HCT116 (cell line): ENCODE measurements at regions not wholly inside any gene's neighbourhood (a gene's known extent, or its start where the extent isn't known, plus 50 kb on each side); places are given as distances from the start of the nearest gene placed in this dataset.

Source experiments
- ATAC-seq: fragments of 200-7000 bp; cut with Tn5 transposase; 2 replicates; pipeline ENCODE4 v1.9.1; 2020; ENCODE audit warnings: mild to moderate bottlenecking, moderate library complexity
- BruUV-seq: library from RNA; stranded (reverse); fragments of 400-500 nt; replicated peaks from 2 replicates; lab custom pipeline; 2021; lab: Mats Ljungman, UMichigan
- CTCF ChIA-PET: fragments of 300-600 bp; sonication (Branson Sonifier 250); formaldehyde crosslinking; loops from one replicate; lab custom pipeline; 2021; ENCODE audit warnings: antibody characterized with exemption; lab: Charles Lee
- POLR2A ChIA-PET: fragments of 300-600, 350-600 bp; sonication (Branson Sonifier 250); formaldehyde crosslinking; loops from one replicate; lab custom pipeline; 2021; ENCODE audit warnings: antibody characterized with exemption; lab: Charles Lee
- RAD21 ChIA-PET, 2 experiments: fragments of 300-600 bp; sonication (Branson Sonifier 250); formaldehyde crosslinking; loops; one replicate each; lab custom pipeline; 2023; ENCODE audit warnings: low total read pairs in 2 of 2; ENCODE audit not compliant: uncharacterized antibody in 2 of 2, unreplicated experiment in 2 of 2, low non-redundant PET in 1 of 2; lab: Charles Lee
- DNase-seq: peaks from one replicate; pipeline ENCODE4 v3.0.0-alpha.2; 2010; ENCODE audit warnings: low read depth, low spot score
- H2AFZ ChIP-seq: fragments of 200-600 bp; shearing (Covaris generic), sonication (generic); 2 replicates; pipeline ENCODE4 v1.6.1; 2017; ENCODE audit warnings: low read depth, mixed run types, mixed read lengths, antibody characterized with exemption, low read length; ENCODE audit not compliant: poor library complexity, severe bottlenecking
- H3K27ac ChIP-seq: 2 replicates; pipeline ENCODE4 v1.5.1; 2012; ENCODE audit warnings: low read depth, low read length
- H3K27me3 ChIP-seq: fragments of 200-600 bp; sonication (generic); 2 replicates; pipeline ENCODE4 v1.6.1; 2016; ENCODE audit warnings: mixed run types, low read length, mixed read lengths; ENCODE audit not compliant: insufficient read depth
- H3K36me3 ChIP-seq, 2 experiments: fragments of 200-500 bp in 1 of 2; fragments of 200-600 bp in 1 of 2; sonication (Bioruptor generic) in 1 of 2; sonication (generic) in 1 of 2; 2 replicates each; pipeline versions ENCODE4 v1.5.1 to v1.6.1; 2014 to 2016; ENCODE audit warnings: low read length in 2 of 2, inconsistent platforms in 1 of 2, mixed read lengths in 1 of 2, mixed run types in 1 of 2; ENCODE audit not compliant: insufficient read depth in 2 of 2, control insufficient read depth in 1 of 2
- H3K4me1 ChIP-seq, 2 experiments: fragments of 200-600 bp in 1 of 2; sonication (generic) in 1 of 2; 2 replicates each; pipeline versions ENCODE4 v1.5.1 to v1.6.1; 2012 to 2017; ENCODE audit warnings: low read length in 2 of 2, inconsistent platforms in 1 of 2, mild to moderate bottlenecking in 1 of 2, mixed read lengths in 1 of 2, mixed run types in 1 of 2, moderate library complexity in 1 of 2; ENCODE audit not compliant: insufficient read depth in 2 of 2, control insufficient read depth in 1 of 2
- H3K4me2 ChIP-seq: fragments of 200-600 bp; sonication (generic); 2 replicates; pipeline ENCODE4 v1.6.1; 2017; ENCODE audit warnings: mixed run types, low read length, mixed read lengths
- H3K4me3 ChIP-seq, 2 experiments: fragments of 200-600 bp in 1 of 2; sonication (generic) in 1 of 2; replicated peaks in 1 of 2; 2 replicates each; pipeline ENCODE4 v1.5.1; 2011 to 2016; ENCODE audit warnings: low read length in 2 of 2, control low read depth in 1 of 2, low read depth in 1 of 2, mild to moderate bottlenecking in 1 of 2, mixed read lengths in 1 of 2, mixed run types in 1 of 2
- H3K79me2 ChIP-seq: fragments of 200-600 bp; sonication (generic); 2 replicates; pipeline ENCODE4 v1.6.1; 2017; ENCODE audit warnings: mild to moderate bottlenecking, mixed run types, low read length, moderate library complexity, mixed read lengths; ENCODE audit not compliant: insufficient read depth
- H3K9ac ChIP-seq: fragments of 200-600 bp; sonication (generic); 2 replicates; pipeline ENCODE4 v1.6.1; 2016; ENCODE audit warnings: low read length, mixed read lengths
- H3K9me2 ChIP-seq: fragments of 200-600 bp; sonication (generic), shearing (Covaris generic); 2 replicates; pipeline ENCODE4 v1.6.1; 2017; ENCODE audit warnings: mixed run types, mild to moderate bottlenecking, moderate library complexity; ENCODE audit not compliant: insufficient read depth
- H3K9me3 ChIP-seq, 2 experiments: fragments of 200-500 bp in 1 of 2; fragments of 200-600 bp in 1 of 2; sonication (Bioruptor generic) in 1 of 2; sonication (generic) in 1 of 2; 2 replicates each; pipeline ENCODE4 v1.6.1; 2014 to 2017; ENCODE audit warnings: low read length in 2 of 2, mixed read lengths in 2 of 2, inconsistent platforms in 1 of 2, low read depth in 1 of 2, mild to moderate bottlenecking in 1 of 2, mixed run types in 1 of 2, moderate library complexity in 1 of 2; ENCODE audit not compliant: control insufficient read depth in 1 of 2, insufficient read depth in 1 of 2
- H4K20me1 ChIP-seq: fragments of 200-600 bp; sonication (generic), shearing (Covaris generic); 2 replicates; pipeline ENCODE4 v1.6.1; 2017; ENCODE audit warnings: mixed run types, mild to moderate bottlenecking, moderate library complexity; ENCODE audit not compliant: insufficient read depth
- FOSL1 ChIP-seq: IDR thresholded peaks from 2 replicates; pipeline ENCODE4 v1.6.1; 2012; ENCODE audit warnings: low read depth
- SIN3A ChIP-seq: IDR thresholded peaks from 2 replicates; pipeline ENCODE4 v1.6.1; 2012; ENCODE audit warnings: low read depth
- YY1 ChIP-seq: IDR thresholded peaks from 2 replicates; pipeline ENCODE4 v1.6.1; 2011; ENCODE audit warnings: low read length, low read depth, moderate library complexity, mild to moderate bottlenecking; ENCODE audit not compliant: insufficient replicate concordance; ENCODE audit errors: extremely low read depth
- intact Hi-C: fragments of 100-400 bp; cut with micrococcal nuclease; formaldehyde crosslinking; loops from 2 replicates; pipeline ENCODE4 v1.10.0; 2022
- TF ChIP-seq, protein P1 (sequence below): IDR thresholded peaks from 2 replicates; pipeline ENCODE4 v1.6.1; 2011; ENCODE audit warnings: mild to moderate bottlenecking, low read length, moderate library complexity; ENCODE audit not compliant: insufficient replicate concordance; ENCODE audit errors: extremely low read depth
- TF ChIP-seq, protein P2 (sequence below): IDR thresholded peaks from 2 replicates; pipeline ENCODE4 v1.6.1; 2012; ENCODE audit warnings: low read depth
- TF ChIP-seq, protein P3 (sequence below): IDR thresholded peaks from 2 replicates; pipeline ENCODE4 v1.6.1; 2012
- TF ChIP-seq, protein P4 (sequence below): IDR thresholded peaks from 2 replicates; pipeline ENCODE4 v1.6.1; 2012

DNA sequence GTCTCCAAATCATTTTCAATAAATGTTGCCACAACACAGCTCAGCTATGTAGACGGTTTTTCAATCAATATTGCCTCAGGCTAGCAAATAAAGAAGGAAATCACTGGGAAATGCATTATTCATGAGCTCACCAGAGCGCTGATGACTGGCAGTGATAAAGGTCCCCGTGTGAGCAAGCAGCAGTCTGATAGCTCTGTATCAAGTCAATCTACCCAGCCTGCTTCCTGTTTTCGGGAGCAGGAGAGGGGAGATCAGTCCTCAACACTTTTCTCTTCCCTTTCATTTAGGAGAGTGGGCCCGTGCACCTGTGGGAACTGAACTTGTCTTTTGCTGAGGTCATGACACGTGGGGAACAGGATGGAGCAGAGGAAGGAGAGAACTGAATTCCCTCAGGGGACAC, 253.9 kb upstream of the SIX2 start:
- BruUV-seq = no TSS peak
- ATAC-seq (no peak), DNase-seq (no peak)
- POLR2A ChIA-PET = no interaction called here
- CTCF ChIA-PET = no interaction called here
- H2AFZ ChIP-seq = no peak overlapping the region
- H3K9me2 ChIP-seq = no peaks in the 10 kb centered on the region
- no peak overlapping the region for H3K27ac ChIP-seq
- no peaks in the 10 kb centered on the region for H3K36me3 ChIP-seq
- no peak overlapping the region for H3K4me2 ChIP-seq
- H3K9ac ChIP-seq = no peak overlapping the region
- intact Hi-C loops = no loop called here
- H3K27me3 ChIP-seq = no peaks in the 10 kb centered on the region; the same call in 1 of the 2 replicates
- no peaks in the 10 kb centered on the region for H4K20me1 ChIP-seq
- H3K79me2 ChIP-seq = no peaks in the 10 kb centered on the region
- H3K4me3 ChIP-seq = no peak overlapping the region
- H3K4me1 ChIP-seq = no peaks in the 10 kb centered on the region
- RAD21 ChIA-PET = no interaction called here
- no peaks in the 10 kb centered on the region for H3K9me3 ChIP-seq
- no peak for TF ChIP-seq FOSL1

DNA sequence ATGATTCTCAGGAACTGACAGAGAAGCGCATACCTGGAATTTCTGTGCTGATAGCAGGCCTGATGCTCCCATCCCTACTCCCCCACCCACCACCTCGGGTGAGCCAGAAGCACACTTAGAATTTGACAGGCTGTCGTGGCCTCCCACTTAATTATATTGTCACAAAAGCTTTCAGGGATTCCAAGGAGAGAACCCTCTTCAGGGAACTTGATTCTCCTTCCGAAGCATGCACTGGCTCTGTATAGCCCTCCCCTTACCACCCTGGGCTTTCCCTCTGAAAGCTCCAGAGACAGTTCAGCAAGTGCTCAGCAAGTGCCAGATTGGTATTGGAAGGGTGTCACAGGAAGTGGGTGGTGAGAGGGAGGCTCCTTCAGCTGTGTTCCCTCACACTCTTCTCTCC, 252.5 kb upstream of the SIX2 start:
- H3K36me3 ChIP-seq = no peaks in the 10 kb centered on the region
- no peak overlapping the region for H3K9ac ChIP-seq
- no peaks in the 10 kb centered on the region for H4K20me1 ChIP-seq
- no peaks in the 10 kb centered on the region for H3K4me1 ChIP-seq
- ChIA-PET POLR2A (no interaction called here), CTCF (no interaction called here)
- H3K79me2 ChIP-seq = no peaks in the 10 kb centered on the region
- H3K4me2 ChIP-seq = no peak overlapping the region
- H3K4me3 ChIP-seq = no peak overlapping the region
- no peak for DNase-seq
- no peak overlapping the region for H3K27ac ChIP-seq
- no TSS peak for BruUV-seq
- no peak overlapping the region for H2AFZ ChIP-seq
- no peak for ATAC-seq
- no peak for TF ChIP-seq SIN3A
- TF ChIP-seq, protein P1, sequence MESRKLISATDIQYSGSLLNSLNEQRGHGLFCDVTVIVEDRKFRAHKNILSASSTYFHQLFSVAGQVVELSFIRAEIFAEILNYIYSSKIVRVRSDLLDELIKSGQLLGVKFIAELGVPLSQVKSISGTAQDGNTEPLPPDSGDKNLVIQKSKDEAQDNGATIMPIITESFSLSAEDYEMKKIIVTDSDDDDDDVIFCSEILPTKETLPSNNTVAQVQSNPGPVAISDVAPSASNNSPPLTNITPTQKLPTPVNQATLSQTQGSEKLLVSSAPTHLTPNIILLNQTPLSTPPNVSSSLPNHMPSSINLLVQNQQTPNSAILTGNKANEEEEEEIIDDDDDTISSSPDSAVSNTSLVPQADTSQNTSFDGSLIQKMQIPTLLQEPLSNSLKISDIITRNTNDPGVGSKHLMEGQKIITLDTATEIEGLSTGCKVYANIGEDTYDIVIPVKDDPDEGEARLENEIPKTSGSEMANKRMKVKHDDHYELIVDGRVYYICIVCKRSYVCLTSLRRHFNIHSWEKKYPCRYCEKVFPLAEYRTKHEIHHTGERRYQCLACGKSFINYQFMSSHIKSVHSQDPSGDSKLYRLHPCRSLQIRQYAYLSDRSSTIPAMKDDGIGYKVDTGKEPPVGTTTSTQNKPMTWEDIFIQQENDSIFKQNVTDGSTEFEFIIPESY = no peak
- TF ChIP-seq YY1 = no peak
- TF ChIP-seq, protein P2, sequence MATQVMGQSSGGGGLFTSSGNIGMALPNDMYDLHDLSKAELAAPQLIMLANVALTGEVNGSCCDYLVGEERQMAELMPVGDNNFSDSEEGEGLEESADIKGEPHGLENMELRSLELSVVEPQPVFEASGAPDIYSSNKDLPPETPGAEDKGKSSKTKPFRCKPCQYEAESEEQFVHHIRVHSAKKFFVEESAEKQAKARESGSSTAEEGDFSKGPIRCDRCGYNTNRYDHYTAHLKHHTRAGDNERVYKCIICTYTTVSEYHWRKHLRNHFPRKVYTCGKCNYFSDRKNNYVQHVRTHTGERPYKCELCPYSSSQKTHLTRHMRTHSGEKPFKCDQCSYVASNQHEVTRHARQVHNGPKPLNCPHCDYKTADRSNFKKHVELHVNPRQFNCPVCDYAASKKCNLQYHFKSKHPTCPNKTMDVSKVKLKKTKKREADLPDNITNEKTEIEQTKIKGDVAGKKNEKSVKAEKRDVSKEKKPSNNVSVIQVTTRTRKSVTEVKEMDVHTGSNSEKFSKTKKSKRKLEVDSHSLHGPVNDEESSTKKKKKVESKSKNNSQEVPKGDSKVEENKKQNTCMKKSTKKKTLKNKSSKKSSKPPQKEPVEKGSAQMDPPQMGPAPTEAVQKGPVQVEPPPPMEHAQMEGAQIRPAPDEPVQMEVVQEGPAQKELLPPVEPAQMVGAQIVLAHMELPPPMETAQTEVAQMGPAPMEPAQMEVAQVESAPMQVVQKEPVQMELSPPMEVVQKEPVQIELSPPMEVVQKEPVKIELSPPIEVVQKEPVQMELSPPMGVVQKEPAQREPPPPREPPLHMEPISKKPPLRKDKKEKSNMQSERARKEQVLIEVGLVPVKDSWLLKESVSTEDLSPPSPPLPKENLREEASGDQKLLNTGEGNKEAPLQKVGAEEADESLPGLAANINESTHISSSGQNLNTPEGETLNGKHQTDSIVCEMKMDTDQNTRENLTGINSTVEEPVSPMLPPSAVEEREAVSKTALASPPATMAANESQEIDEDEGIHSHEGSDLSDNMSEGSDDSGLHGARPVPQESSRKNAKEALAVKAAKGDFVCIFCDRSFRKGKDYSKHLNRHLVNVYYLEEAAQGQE = no peak
- TF ChIP-seq, protein P3, sequence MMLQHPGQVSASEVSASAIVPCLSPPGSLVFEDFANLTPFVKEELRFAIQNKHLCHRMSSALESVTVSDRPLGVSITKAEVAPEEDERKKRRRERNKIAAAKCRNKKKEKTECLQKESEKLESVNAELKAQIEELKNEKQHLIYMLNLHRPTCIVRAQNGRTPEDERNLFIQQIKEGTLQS = no peak
- TF ChIP-seq, protein P4, sequence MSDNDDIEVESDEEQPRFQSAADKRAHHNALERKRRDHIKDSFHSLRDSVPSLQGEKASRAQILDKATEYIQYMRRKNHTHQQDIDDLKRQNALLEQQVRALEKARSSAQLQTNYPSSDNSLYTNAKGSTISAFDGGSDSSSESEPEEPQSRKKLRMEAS = no peak
- TF ChIP-seq, all 23 proteins: peak for 0
- intact Hi-C loops = no loop called here
- H3K9me2 ChIP-seq = no peaks in the 10 kb centered on the region
- H3K9me3 ChIP-seq = no peaks in the 10 kb centered on the region
- H3K27me3 ChIP-seq = no peaks in the 10 kb centered on the region; the same call in 1 of the 2 replicates
- RAD21 ChIA-PET = no interaction called here
